GM19328 (cell line): ENCODE measurements at regions not wholly inside any gene's neighbourhood (a gene's known extent, or its start where the extent isn't known, plus 50 kb on each side); places are given as distances from the start of the nearest gene placed in this dataset.

Experiments
- ATAC-seq: cut with Tn5 transposase; IDR thresholded peaks from one replicate; pipeline ENCODE4 v1.9.1; 2021; ENCODE audit warnings: mild to moderate bottlenecking, moderate library complexity; ENCODE audit not compliant: unreplicated experiment

- no peak for ATAC-seq
Measured at GRCh38 chr2:149828520-149829210, 241.1 kb upstream of the MMADHC start.

GRCh38 chr2:149827585-149828126 lies 240.1 kb upstream of the MMADHC start:
- ATAC-seq: no peak

GRCh38 chr2:149826471-149827125 lies 239.0 kb upstream of the MMADHC start:
- no peak for ATAC-seq

GRCh38 chr2:149825473-149825872 lies 237.9 kb upstream of the MMADHC start:
- no peak for ATAC-seq

- ATAC-seq: no peak
Measured at GRCh38 chr2:149824136-149824535, 236.6 kb upstream of the MMADHC start.

GRCh38 chr2:149819356-149819957 lies 231.9 kb upstream of the MMADHC start:
- ATAC-seq: no peak

GRCh38 chr2:149816756-149817551 lies 229.4 kb upstream of the MMADHC start:
- no peak for ATAC-seq

- no peak for ATAC-seq
Measured at GRCh38 chr2:149815941-149816340, 228.4 kb upstream of the MMADHC start.

GRCh38 chr2:149814901-149815300 lies 227.3 kb upstream of the MMADHC start:
- ATAC-seq: no peak

GRCh38 chr2:149814049-149814448 lies 226.5 kb upstream of the MMADHC start:
- ATAC-seq: no peak

GRCh38 chr2:149808556-149808955 lies 221.0 kb upstream of the MMADHC start:
- ATAC-seq: no peak

- ATAC-seq: no peak
Measured at GRCh38 chr2:149806651-149807050, 219.1 kb upstream of the MMADHC start.

GRCh38 chr2:149800624-149801542 lies 213.3 kb upstream of the MMADHC start:
- ATAC-seq: no peak

GRCh38 chr2:149799013-149799705 lies 211.6 kb upstream of the MMADHC start:
- no peak for ATAC-seq

- no peak for ATAC-seq
Measured at GRCh38 chr2:149797030-149797429, 209.5 kb upstream of the MMADHC start.

GRCh38 chr2:149789549-149789948 lies 202.0 kb upstream of the MMADHC start:
- ATAC-seq: no peak

GRCh38 chr2:149787206-149787605 lies 199.6 kb upstream of the MMADHC start:
- no peak for ATAC-seq

- no peak for ATAC-seq
Measured at GRCh38 chr2:149783284-149783683, 195.7 kb upstream of the MMADHC start.

GRCh38 chr2:149782572-149782971 lies 195.0 kb upstream of the MMADHC start:
- no peak for ATAC-seq
